K562 (cell line): ENCODE measurements at regions not wholly inside any gene's neighbourhood (a gene's known extent, or its start where the extent isn't known, plus 50 kb on each side); places are given as distances from the start of the nearest gene placed in this dataset.

Source experiments
- ATAC-seq: fragments of 200-7000 bp; cut with Tn5 transposase; 3 replicates; pipeline ENCODE4 v1.9.1; 2020; ENCODE audit warnings: moderate library complexity
- BruUV-seq: library from RNA; stranded (reverse); fragments of 400-500 nt; replicated peaks from 2 replicates; lab custom pipeline; 2021; lab: Mats Ljungman, UMichigan
- CTCF ChIA-PET: fragments of 300-600 bp; formaldehyde crosslinking; extraction: SDS; loops from one replicate; lab custom pipeline; 2021; ENCODE audit warnings: low intra/inter-chr PET ratio; lab: Yijun Ruan, JAX
- POLR2A ChIA-PET: fragments of 300-600, 350-650 bp; sonication (Branson Sonifier 250); formaldehyde crosslinking; extraction: SDS; loops from one replicate; lab custom pipeline; 2021; ENCODE audit warnings: antibody characterized with exemption, inconsistent platforms; lab: Yijun Ruan, JAX
- DNase-seq, 4 experiments: peaks; one replicate each; pipeline versions ENCODE4 v3.0.0 to v3.0.0-alpha.2; 2011 to 2018; ENCODE audit warnings: low spot score in 3 of 4, mixed read lengths in 3 of 4; ENCODE audit errors: extremely low read depth in 1 of 4
- FAIRE-seq: peaks from 2 replicates; lab custom pipeline; 2011; peaks lifted over from hg19 to GRCh38; lab: Jason Lieb, UNC
- H2AFZ ChIP-seq: 2 replicates; pipeline ENCODE4 v1.6.0; 2011; ENCODE audit warnings: low read depth, low read length, control low read depth, inconsistent platforms
- H3K27ac ChIP-seq: fragments of 200-600 bp; 3 replicates; pipeline ENCODE4 v1.8.0; 2011; ENCODE audit warnings: low read depth, mild to moderate bottlenecking, control low read depth, inconsistent platforms, low read length, moderate library complexity, mixed read lengths; ENCODE audit errors: extremely low read depth
- H3K27me3 ChIP-seq, 2 experiments: fragments of 300-600 bp in 1 of 2; 2 replicates in 1 of 2; 3 replicates in 1 of 2; pipeline versions ENCODE4 v1.6.0 to v1.8.0; 2011; ENCODE audit warnings: inconsistent platforms in 2 of 2, low read length in 2 of 2, mild to moderate bottlenecking in 1 of 2, mixed read lengths in 1 of 2, moderate library complexity in 1 of 2; ENCODE audit not compliant: control insufficient read depth in 2 of 2, insufficient read depth in 2 of 2
- H3K36me3 ChIP-seq: fragments of 300-600 bp; 3 replicates; pipeline ENCODE4 v1.8.0; 2011; ENCODE audit warnings: mild to moderate bottlenecking, low read length, inconsistent platforms; ENCODE audit not compliant: control insufficient read depth, insufficient read depth
- H3K4me1 ChIP-seq, 2 experiments: fragments of 200-600 bp in 1 of 2; replicated peaks in 1 of 2; 2 replicates in 1 of 2; 3 replicates in 1 of 2; pipeline versions ENCODE4 v1.5.1 to v1.8.0; 2011; ENCODE audit warnings: inconsistent platforms in 2 of 2, low read length in 2 of 2, mild to moderate bottlenecking in 1 of 2, mixed read lengths in 1 of 2, moderate library complexity in 1 of 2; ENCODE audit not compliant: control insufficient read depth in 2 of 2, insufficient read depth in 2 of 2
- H3K4me2 ChIP-seq: 2 replicates; pipeline ENCODE4 v1.6.1; 2011; ENCODE audit warnings: low read length, control low read depth, inconsistent platforms, mixed read lengths; ENCODE audit not compliant: insufficient read depth
- H3K4me3 ChIP-seq: fragments of 200-600 bp; sonication (generic), shearing (Covaris generic); 2 replicates; pipeline ENCODE4 v1.5.1; 2016; ENCODE audit warnings: control low read depth, inconsistent platforms
- H3K79me2 ChIP-seq: fragments of 200-600 bp; 3 replicates; pipeline ENCODE4 v1.8.0; 2011; ENCODE audit warnings: low read length, inconsistent platforms; ENCODE audit not compliant: control insufficient read depth, insufficient read depth
- H3K9ac ChIP-seq, 2 experiments: 2 replicates each; pipeline versions ENCODE4 v1.6.0 to v1.6.1; 2011; ENCODE audit warnings: low read depth in 2 of 2, low read length in 2 of 2, control low read depth in 1 of 2, inconsistent platforms in 1 of 2, mild to moderate bottlenecking in 1 of 2, mixed read lengths in 1 of 2; ENCODE audit not compliant: insufficient read depth in 1 of 2
- H3K9me1 ChIP-seq: one replicate; pipeline ENCODE4 v1.6.0; 2011; ENCODE audit warnings: inconsistent platforms, mild to moderate bottlenecking, low read length, moderate library complexity; ENCODE audit not compliant: control insufficient read depth, insufficient read depth
- H3K9me3 ChIP-seq: replicated peaks from 2 replicates; pipeline ENCODE4 v1.5.1; 2011; ENCODE audit warnings: low read depth, low read length, inconsistent platforms; ENCODE audit not compliant: control insufficient read depth, insufficient read depth
- H4K20me1 ChIP-seq: replicated peaks from 2 replicates; pipeline ENCODE4 v1.6.1; 2011; ENCODE audit warnings: low read length, inconsistent platforms, mixed read lengths; ENCODE audit not compliant: control insufficient read depth, insufficient read depth
- CEBPB ChIP-seq: fragments of 450-650 bp; IDR thresholded peaks from 2 replicates; pipeline ENCODE4 v1.6.1; 2016; ENCODE audit warnings: missing genetic modification characterization, missing compliant biosample characterization
- FOXA3 ChIP-seq, 2 experiments: fragments of 450-650 bp in 1 of 2; sonication (generic) in 1 of 2; formaldehyde crosslinking; IDR thresholded peaks in 1 of 2; conservative IDR thresholded peaks in 1 of 2; 2 replicates each; pipeline versions ENCODE4 v1.4.0 to v1.8.0; 2020 to 2022; ENCODE audit warnings: mild to moderate bottlenecking in 2 of 2, missing genetic modification reagents in 1 of 2
- HDAC2 ChIP-seq: fragments of 450-650 bp; IDR thresholded peaks from 2 replicates; pipeline ENCODE4 v1.6.1; 2016; ENCODE audit warnings: mild to moderate bottlenecking
- KLF16 ChIP-seq: IDR thresholded peaks from 2 replicates; pipeline ENCODE4 v1.6.1; 2016; ENCODE audit warnings: antibody characterized with exemption
- NR2C1 ChIP-seq, 2 experiments: fragments of 450-650 bp; IDR thresholded peaks; 2 replicates each; pipeline ENCODE4 v1.6.1; 2017; ENCODE audit warnings: mild to moderate bottlenecking in 2 of 2, antibody characterized with exemption in 1 of 2, inconsistent platforms in 1 of 2, missing compliant biosample characterization in 1 of 2, missing genetic modification characterization in 1 of 2
- SAFB2 ChIP-seq: fragments of 200-400 bp; formaldehyde crosslinking; IDR thresholded peaks from 2 replicates; pipeline ENCODE4 v1.6.1; 2018; ENCODE audit warnings: borderline replicate concordance, low read length, low read depth, moderate library complexity; ENCODE audit not compliant: severe bottlenecking
- ZBTB17 ChIP-seq: fragments of 450-650 bp; formaldehyde crosslinking; IDR thresholded peaks from 2 replicates; pipeline ENCODE4 v1.4.0; 2020; ENCODE audit warnings: mild to moderate bottlenecking
- ZEB2 ChIP-seq: fragments of 450-650 bp; IDR thresholded peaks from 2 replicates; pipeline ENCODE4 v1.6.1; 2016
- ZNF143 ChIP-seq: sonication (generic); formaldehyde crosslinking; IDR thresholded peaks from 2 replicates; pipeline ENCODE4 v1.9.0; 2022; ENCODE audit warnings: mild to moderate bottlenecking, missing genetic modification reagents
- ZNF212 ChIP-seq: fragments of 450-650 bp; formaldehyde crosslinking; IDR thresholded peaks from 2 replicates; pipeline ENCODE4 v1.4.0; 2020; ENCODE audit warnings: mild to moderate bottlenecking
- ZNF217 ChIP-seq: sonication (generic); formaldehyde crosslinking; IDR thresholded peaks from 2 replicates; pipeline ENCODE4 v1.8.0; 2022; ENCODE audit warnings: mild to moderate bottlenecking, missing genetic modification reagents
- ZNF644 ChIP-seq: fragments of 200-800 bp; sonication (Bioruptor generic); IDR thresholded peaks from 2 replicates; pipeline ENCODE4 v1.6.1; 2016; ENCODE audit warnings: low read depth, missing genetic modification characterization, missing compliant biosample characterization
- WGBS: fragments of 100-300 bp; shearing (Covaris generic); methylation state at CpG from one replicate; pipeline ENCODE4 v1.1.6; 2016; ENCODE audit warnings: low coverage, mixed read lengths; ENCODE audit not compliant: insufficient coverage; ENCODE audit errors: missing lambda C conversion rate; 5-methylcytosine and 5-hydroxymethylcytosine counted together
- in situ Hi-C: fragments of 300-500 bp; cut with MboI; formaldehyde crosslinking; loops from 4 replicates; pipeline ENCODE4 v1.15.0; 2018; ENCODE audit warnings: inconsistent platforms, mixed read lengths
- intact Hi-C: fragments of 100-400 bp; cut with micrococcal nuclease; formaldehyde crosslinking; loops from 2 replicates; pipeline ENCODE4 v1.14.2; 2022
- TF ChIP-seq, protein P1 (sequence below): fragments of 450-650 bp; formaldehyde crosslinking; IDR thresholded peaks from 2 replicates; pipeline ENCODE4 v1.4.0; 2022; ENCODE audit warnings: missing genetic modification characterization
- TF ChIP-seq, protein P2 (sequence below): fragments of 450-650 bp; IDR thresholded peaks from 2 replicates; pipeline ENCODE4 v1.6.1; 2016; ENCODE audit warnings: missing biosample characterization, missing genetic modification characterization
- TF ChIP-seq, protein P3 (sequence below): fragments of 250-450 bp; sonication (Bioruptor Pico); IDR thresholded peaks from 2 replicates; pipeline ENCODE4 v1.8.0; 2022; ENCODE audit warnings: inconsistent platforms

DNA sequence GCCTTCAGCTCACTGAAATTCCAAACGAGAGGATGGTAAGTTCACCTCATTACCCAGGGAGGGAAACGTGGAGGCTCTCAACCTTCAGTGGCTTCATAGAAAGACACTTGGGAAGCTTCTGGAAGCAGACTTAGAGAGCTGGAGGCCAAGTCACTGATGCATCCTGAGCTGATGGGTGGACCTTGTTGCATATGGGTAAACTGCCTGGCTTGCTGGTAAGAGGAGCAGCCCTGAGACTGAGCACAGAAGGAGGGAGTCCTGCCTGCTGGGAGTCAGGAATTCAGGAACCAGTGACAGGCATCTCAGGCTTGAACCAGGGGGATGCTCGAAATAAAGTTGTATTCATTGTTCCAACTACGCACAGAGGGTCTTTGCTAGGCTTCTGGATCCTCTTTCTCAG, 66.5 kb upstream of the NPAS2 start (continued):
- TF ChIP-seq, protein P1, sequence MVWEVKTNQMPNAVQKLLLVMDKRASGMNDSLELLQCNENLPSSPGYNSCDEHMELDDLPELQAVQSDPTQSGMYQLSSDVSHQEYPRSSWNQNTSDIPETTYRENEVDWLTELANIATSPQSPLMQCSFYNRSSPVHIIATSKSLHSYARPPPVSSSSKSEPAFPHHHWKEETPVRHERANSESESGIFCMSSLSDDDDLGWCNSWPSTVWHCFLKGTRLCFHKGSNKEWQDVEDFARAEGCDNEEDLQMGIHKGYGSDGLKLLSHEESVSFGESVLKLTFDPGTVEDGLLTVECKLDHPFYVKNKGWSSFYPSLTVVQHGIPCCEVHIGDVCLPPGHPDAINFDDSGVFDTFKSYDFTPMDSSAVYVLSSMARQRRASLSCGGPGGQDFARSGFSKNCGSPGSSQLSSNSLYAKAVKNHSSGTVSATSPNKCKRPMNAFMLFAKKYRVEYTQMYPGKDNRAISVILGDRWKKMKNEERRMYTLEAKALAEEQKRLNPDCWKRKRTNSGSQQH (CRISPR knock-in tag), result no peak

DNA sequence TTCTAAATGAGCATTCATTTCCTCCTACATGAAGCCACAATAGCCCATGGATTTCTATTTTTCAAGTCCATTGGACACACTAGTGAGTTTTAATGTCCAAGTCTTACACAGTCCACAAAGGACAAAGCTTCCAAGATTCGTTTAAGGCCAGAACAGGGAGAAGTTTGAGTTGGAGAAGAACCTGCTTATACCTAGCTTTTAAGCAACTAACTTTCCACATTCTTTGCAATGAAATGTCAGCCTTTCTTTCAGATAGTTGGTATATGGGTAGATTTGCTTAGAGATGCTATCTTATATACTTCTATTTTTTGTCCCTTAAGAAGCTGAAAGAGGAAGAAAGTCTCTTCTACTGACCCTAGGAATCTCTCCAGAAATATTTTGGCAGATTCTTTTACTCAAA, 66.1 kb upstream of the NPAS2 start:
- Histone ChIP-seq H3K4me2 (no peak overlapping the region), H3K4me3 (no peak overlapping the region), H3K79me2 (no peaks in the 10 kb centered on the region), H3K9ac (no peak overlapping the region), H3K4me1 (no peaks in the 10 kb centered on the region), H3K9me1 (no peaks in the 10 kb centered on the region), H2AFZ (no peak overlapping the region), H3K36me3 (no peaks in the 10 kb centered on the region), H3K27me3 (peaks cover 3 to 6% of the 10 kb centered on the region in 2 experiments; a peak in 3 of 5 replicates), H4K20me1 (no peaks in the 10 kb centered on the region), H3K27ac (no peak overlapping the region), H3K9me3 (no peaks in the 10 kb centered on the region)
- 0% methylated on average over 1 of the region's 1 CpG for WGBS
- ChIA-PET POLR2A (interaction anchor here (1.1 kb wide), 1 partner anchor 19 kb away, joined by 3 read pairs; no protein-coding TSS in a partner anchor), CTCF (no interaction called here)
- BruUV-seq, result no TSS peak
- ATAC-seq (no peak), FAIRE-seq (no peak), DNase-seq (no peak)
- intact Hi-C loops, result no loop called here
- in situ Hi-C loops, result no loop called here
- no peak for TF ChIP-seq NR2C1 (IDR thresholded peaks at IDR 0.05)
- TF ChIP-seq NR2C1 (tag; IDR thresholded peaks at IDR 0.05), result no peak
- TF ChIP-seq ZNF143 (CRISPR knock-in tag), result no peak
- no peak for TF ChIP-seq ZNF212
- TF ChIP-seq, protein P2, sequence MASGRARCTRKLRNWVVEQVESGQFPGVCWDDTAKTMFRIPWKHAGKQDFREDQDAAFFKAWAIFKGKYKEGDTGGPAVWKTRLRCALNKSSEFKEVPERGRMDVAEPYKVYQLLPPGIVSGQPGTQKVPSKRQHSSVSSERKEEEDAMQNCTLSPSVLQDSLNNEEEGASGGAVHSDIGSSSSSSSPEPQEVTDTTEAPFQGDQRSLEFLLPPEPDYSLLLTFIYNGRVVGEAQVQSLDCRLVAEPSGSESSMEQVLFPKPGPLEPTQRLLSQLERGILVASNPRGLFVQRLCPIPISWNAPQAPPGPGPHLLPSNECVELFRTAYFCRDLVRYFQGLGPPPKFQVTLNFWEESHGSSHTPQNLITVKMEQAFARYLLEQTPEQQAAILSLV (tag), result no peak
- no peak for TF ChIP-seq ZNF217 (CRISPR knock-in tag)
- no peak for TF ChIP-seq SAFB2
- TF ChIP-seq ZEB2, result no peak
- TF ChIP-seq KLF16, result no peak
- no peak for TF ChIP-seq CEBPB (tag)
- no peak for TF ChIP-seq ZNF644 (tag)
- TF ChIP-seq HDAC2, result no peak
- TF ChIP-seq, protein P3, sequence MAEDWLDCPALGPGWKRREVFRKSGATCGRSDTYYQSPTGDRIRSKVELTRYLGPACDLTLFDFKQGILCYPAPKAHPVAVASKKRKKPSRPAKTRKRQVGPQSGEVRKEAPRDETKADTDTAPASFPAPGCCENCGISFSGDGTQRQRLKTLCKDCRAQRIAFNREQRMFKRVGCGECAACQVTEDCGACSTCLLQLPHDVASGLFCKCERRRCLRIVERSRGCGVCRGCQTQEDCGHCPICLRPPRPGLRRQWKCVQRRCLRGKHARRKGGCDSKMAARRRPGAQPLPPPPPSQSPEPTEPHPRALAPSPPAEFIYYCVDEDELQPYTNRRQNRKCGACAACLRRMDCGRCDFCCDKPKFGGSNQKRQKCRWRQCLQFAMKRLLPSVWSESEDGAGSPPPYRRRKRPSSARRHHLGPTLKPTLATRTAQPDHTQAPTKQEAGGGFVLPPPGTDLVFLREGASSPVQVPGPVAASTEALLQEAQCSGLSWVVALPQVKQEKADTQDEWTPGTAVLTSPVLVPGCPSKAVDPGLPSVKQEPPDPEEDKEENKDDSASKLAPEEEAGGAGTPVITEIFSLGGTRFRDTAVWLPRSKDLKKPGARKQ (CRISPR knock-in tag), result no peak
- no peak for TF ChIP-seq FOXA3 (CRISPR knock-in tag; conservative IDR thresholded peaks at IDR 0.05 in 1 of 2, IDR thresholded peaks at IDR 0.05 in 1 of 2)
- no peak for TF ChIP-seq ZBTB17 (CRISPR knock-in tag)
